OCI-LY1 (cell line): ENCODE measurements at regions not wholly inside any gene's neighbourhood (a gene's known extent, or its start where the extent isn't known, plus 50 kb on each side); places are given as distances from the start of the nearest gene placed in this dataset.

Experiments
- H2AFZ ChIP-seq: fragments of 200-600 bp; sonication (generic), shearing (Covaris generic); 2 replicates; pipeline ENCODE4 v1.6.0; 2014; ENCODE audit warnings: antibody characterized with exemption, mild to moderate bottlenecking, low read length
- H3F3A ChIP-seq: fragments of 200-600 bp; sonication (generic), shearing (Covaris generic); 2 replicates; pipeline ENCODE4 v1.6.0; 2014; ENCODE audit warnings: mild to moderate bottlenecking, antibody characterized with exemption, low read length, moderate library complexity; ENCODE audit not compliant: insufficient read depth
- H3K27ac ChIP-seq: fragments of 200-600 bp; sonication (generic); 2 replicates; pipeline ENCODE4 v1.5.1; 2014; ENCODE audit warnings: low read length, mixed run types, mild to moderate bottlenecking, low read depth; ENCODE audit not compliant: poor library complexity, severe bottlenecking
- H3K27me3 ChIP-seq: fragments of 200-600 bp; sonication (generic); 2 replicates; pipeline ENCODE4 v1.6.0; 2014; ENCODE audit warnings: antibody characterized with exemption, mild to moderate bottlenecking, low read length, moderate library complexity; ENCODE audit not compliant: insufficient read depth
- H3K36me3 ChIP-seq: fragments of 200-600 bp; sonication (generic); 2 replicates; pipeline ENCODE4 v1.6.1; 2014; ENCODE audit warnings: mild to moderate bottlenecking, antibody characterized with exemption, low read length, moderate library complexity, mixed read lengths; ENCODE audit not compliant: insufficient read depth
- H3K4me1 ChIP-seq: fragments of 200-600 bp; sonication (generic); 2 replicates; pipeline ENCODE4 v1.5.1; 2014; ENCODE audit warnings: mild to moderate bottlenecking, low read length, moderate library complexity; ENCODE audit not compliant: insufficient read depth, severe bottlenecking
- H3K4me2 ChIP-seq: fragments of 200-600 bp; sonication (generic), shearing (Covaris generic); 2 replicates; pipeline ENCODE4 v1.6.1; 2014; ENCODE audit warnings: low read length
- H3K4me3 ChIP-seq: fragments of 200-600 bp; sonication (generic); 2 replicates; pipeline ENCODE4 v1.5.1; 2014; ENCODE audit warnings: low read length, low read depth, mild to moderate bottlenecking, mixed read lengths; ENCODE audit not compliant: poor library complexity, severe bottlenecking
- H3K79me2 ChIP-seq: fragments of 200-600 bp; shearing (Covaris generic); 2 replicates; pipeline ENCODE4 v1.6.1; 2016; ENCODE audit warnings: mixed run types, low read length, mixed read lengths; ENCODE audit not compliant: insufficient read depth
- H3K9ac ChIP-seq: fragments of 200-600 bp; sonication (generic), shearing (Covaris generic); 2 replicates; pipeline ENCODE4 v1.6.1; 2014; ENCODE audit warnings: mild to moderate bottlenecking, low read length, mixed read lengths
- H3K9me2 ChIP-seq: fragments of 200-600 bp; sonication (generic), shearing (Covaris generic); 2 replicates; pipeline ENCODE4 v1.6.1; 2014; ENCODE audit warnings: low read depth, mild to moderate bottlenecking, low read length, mixed read lengths
- H3K9me3 ChIP-seq: fragments of 200-600 bp; shearing (Covaris generic); 2 replicates; pipeline ENCODE4 v1.6.1; 2014; ENCODE audit warnings: low read length, mixed read lengths
- H4K20me1 ChIP-seq: fragments of 200-600 bp; sonication (generic), shearing (Covaris generic); 2 replicates; pipeline ENCODE4 v1.6.0; 2016; ENCODE audit warnings: mild to moderate bottlenecking, low read length; ENCODE audit not compliant: insufficient read depth
- EZH2 ChIP-seq: fragments of 200-600 bp; sonication (generic), shearing (Covaris generic); IDR thresholded peaks from 2 replicates; pipeline ENCODE4 v1.8.0; 2017; ENCODE audit warnings: borderline replicate concordance, mixed run types, mild to moderate bottlenecking, antibody characterized with exemption, low read length, moderate library complexity, mixed read lengths
- TF ChIP-seq, protein P1 (sequence below): fragments of 200-600 bp; sonication (generic), shearing (Covaris generic); IDR thresholded peaks from 2 replicates; pipeline ENCODE4 v1.5.1; 2017; ENCODE audit warnings: mild to moderate bottlenecking, antibody characterized with exemption, low read length, moderate library complexity, mixed read lengths

DNA sequence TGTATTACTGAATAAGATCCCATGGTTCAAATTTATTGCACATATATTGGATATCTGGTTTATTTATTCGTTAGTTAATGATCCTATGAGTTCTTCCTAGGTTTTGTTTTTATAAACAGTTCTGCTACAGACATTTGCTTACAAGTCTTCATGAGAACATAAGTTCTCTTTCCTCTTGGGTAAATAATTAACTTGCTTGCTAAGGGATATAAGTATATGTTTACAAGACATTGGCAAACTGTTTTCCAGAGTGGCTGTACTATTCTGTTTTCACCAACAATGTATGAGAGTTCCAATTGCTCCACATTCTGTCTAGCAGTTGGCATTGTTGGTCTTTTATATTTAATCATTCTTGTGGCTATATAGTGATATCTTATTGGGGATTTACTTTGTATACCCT is 341.8 kb upstream of the GBE1 start:
- TF ChIP-seq, protein P1, sequence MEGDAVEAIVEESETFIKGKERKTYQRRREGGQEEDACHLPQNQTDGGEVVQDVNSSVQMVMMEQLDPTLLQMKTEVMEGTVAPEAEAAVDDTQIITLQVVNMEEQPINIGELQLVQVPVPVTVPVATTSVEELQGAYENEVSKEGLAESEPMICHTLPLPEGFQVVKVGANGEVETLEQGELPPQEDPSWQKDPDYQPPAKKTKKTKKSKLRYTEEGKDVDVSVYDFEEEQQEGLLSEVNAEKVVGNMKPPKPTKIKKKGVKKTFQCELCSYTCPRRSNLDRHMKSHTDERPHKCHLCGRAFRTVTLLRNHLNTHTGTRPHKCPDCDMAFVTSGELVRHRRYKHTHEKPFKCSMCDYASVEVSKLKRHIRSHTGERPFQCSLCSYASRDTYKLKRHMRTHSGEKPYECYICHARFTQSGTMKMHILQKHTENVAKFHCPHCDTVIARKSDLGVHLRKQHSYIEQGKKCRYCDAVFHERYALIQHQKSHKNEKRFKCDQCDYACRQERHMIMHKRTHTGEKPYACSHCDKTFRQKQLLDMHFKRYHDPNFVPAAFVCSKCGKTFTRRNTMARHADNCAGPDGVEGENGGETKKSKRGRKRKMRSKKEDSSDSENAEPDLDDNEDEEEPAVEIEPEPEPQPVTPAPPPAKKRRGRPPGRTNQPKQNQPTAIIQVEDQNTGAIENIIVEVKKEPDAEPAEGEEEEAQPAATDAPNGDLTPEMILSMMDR: no peak
- TF ChIP-seq EZH2: no peak
- no peak overlapping the region for H2AFZ ChIP-seq
- H3K27ac ChIP-seq: no peak overlapping the region
- no peaks in the 10 kb centered on the region for H3K36me3 ChIP-seq
- H3K9ac ChIP-seq: no peak overlapping the region
- no peak overlapping the region for H3K4me3 ChIP-seq
- H3K9me2 ChIP-seq: no peaks in the 10 kb centered on the region
- H3K79me2 ChIP-seq: no peaks in the 10 kb centered on the region
- no peaks in the 10 kb centered on the region for H3K27me3 ChIP-seq
- H3K4me1 ChIP-seq: no peaks in the 10 kb centered on the region
- no peaks in the 10 kb centered on the region for H3K9me3 ChIP-seq
- no peaks in the 10 kb centered on the region for H3F3A ChIP-seq
- no peaks in the 10 kb centered on the region for H4K20me1 ChIP-seq
- H3K4me2 ChIP-seq: no peak overlapping the region

- Histone ChIP-seq H3K9ac (no peak overlapping the region), H4K20me1 (no peaks in the 10 kb centered on the region), H3K4me3 (no peak overlapping the region), H3K27ac (no peak overlapping the region), H3F3A (no peaks in the 10 kb centered on the region), H3K27me3 (no peaks in the 10 kb centered on the region), H3K79me2 (no peaks in the 10 kb centered on the region), H3K36me3 (no peaks in the 10 kb centered on the region), H2AFZ (no peak overlapping the region), H3K4me2 (no peak overlapping the region), H3K4me1 (no peaks in the 10 kb centered on the region), H3K9me3 (no peaks in the 10 kb centered on the region), H3K9me2 (no peaks in the 10 kb centered on the region)
- TF ChIP-seq, protein P1: no peak
- no peak for TF ChIP-seq EZH2
Measured at GRCh38 chr3:82100378-82100777, 338.9 kb upstream of the GBE1 start.

DNA sequence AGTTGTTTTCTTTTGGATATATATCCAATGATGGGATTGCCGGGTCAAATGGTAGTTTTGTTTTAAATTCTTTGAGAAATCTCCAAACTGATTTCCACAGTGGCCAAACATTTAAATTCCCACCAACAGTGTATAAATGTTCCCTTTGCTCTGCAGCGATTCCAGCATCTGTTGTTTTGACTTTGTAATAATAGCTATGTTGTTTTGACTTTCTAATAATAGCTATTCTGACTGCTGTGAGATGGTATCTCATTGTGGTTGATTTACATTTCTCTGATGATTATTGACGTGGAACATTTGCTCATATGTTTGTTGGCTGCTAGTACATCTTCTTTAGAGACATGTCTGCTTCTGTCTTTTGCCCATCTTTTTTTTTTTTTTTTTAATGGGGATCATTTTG is 332.2 kb upstream of the GBE1 start:
- H3K27me3 ChIP-seq: no peaks in the 10 kb centered on the region
- no peaks in the 10 kb centered on the region for H3K36me3 ChIP-seq
- H3K9ac ChIP-seq: no peak overlapping the region
- no peaks in the 10 kb centered on the region for H3K79me2 ChIP-seq
- no peak for TF ChIP-seq EZH2
- TF ChIP-seq, protein P1: no peak
- no peak overlapping the region for H3K4me3 ChIP-seq
- H3K4me2 ChIP-seq: no peak overlapping the region
- H3K9me2 ChIP-seq: no peaks in the 10 kb centered on the region
- H2AFZ ChIP-seq: no peak overlapping the region
- no peaks in the 10 kb centered on the region for H3F3A ChIP-seq
- no peaks in the 10 kb centered on the region for H3K9me3 ChIP-seq
- no peak overlapping the region for H3K27ac ChIP-seq
- H3K4me1 ChIP-seq: no peaks in the 10 kb centered on the region
- no peaks in the 10 kb centered on the region for H4K20me1 ChIP-seq
